ENCODE measurements at regions not wholly inside any gene's neighbourhood (a gene's known extent, or its start where the extent isn't known, plus 50 kb on each side); places are given as distances from the start of the nearest gene placed in this dataset.

GRCh38 chr4:120481756-120482155, 415.1 kb upstream of the MAD2L1 start:
- no peak overlapping the region for H3K14ac ChIP-seq (ENCODE audit: insufficient read depth, low read length)
- H3T11ph ChIP-seq (ENCODE audit: low read length) = no peak overlapping the region
- H3K23ac ChIP-seq (ENCODE audit: insufficient read length, low read depth, low read length) = no peak overlapping the region
- no peak overlapping the region for H2AK5ac ChIP-seq (ENCODE audit: insufficient read length, low read length)
- no peak overlapping the region for H3K4me3 Mint-ChIP-seq
- H3K4me1 Mint-ChIP-seq = no peaks in the 10 kb centered on the region
- H3K79me1 ChIP-seq (ENCODE audit: insufficient read depth, low read depth, low read length, poor library complexity, severe bottlenecking) = no peaks in the 10 kb centered on the region
- no peak overlapping the region for H3K4ac ChIP-seq (ENCODE audit: low read depth, low read length)
- no peak overlapping the region for H2BK20ac ChIP-seq (ENCODE audit: low read depth, low read length, poor library complexity, severe bottlenecking)
- no peak overlapping the region for H4K91ac ChIP-seq (ENCODE audit: insufficient read length, low read depth, low read length)
- no peak overlapping the region for H2AFZ ChIP-seq (ENCODE audit: low read length)
- no peaks in the 10 kb centered on the region for H3K79me2 ChIP-seq (ENCODE audit: insufficient read depth, low read length)
- no peak overlapping the region for H3K27ac ChIP-seq (ENCODE audit: insufficient read length, low read depth, low read length)
- no peak overlapping the region for H4K5ac ChIP-seq (ENCODE audit: insufficient read length, low read depth, low read length)
- H3K4me1 ChIP-seq (ENCODE audit: insufficient read depth, low read length) = no peaks in the 10 kb centered on the region
- peaks cover 2% of the 10 kb centered on the region in 2 experiments; a peak in 3 of 5 replicates for H3K9me3 Mint-ChIP-seq
- H2BK12ac ChIP-seq (ENCODE audit: insufficient read length, low read depth, low read length) = no peak overlapping the region
- no peak overlapping the region for H3K56ac ChIP-seq (ENCODE audit: insufficient read length, low read depth, low read length)
- no peak overlapping the region for H3K18ac ChIP-seq (ENCODE audit: insufficient read length, low read depth, low read length)
- H4K8ac ChIP-seq (replicated peaks; ENCODE audit: insufficient read length, low read depth, low read length) = no peak overlapping the region
- H3K4me2 ChIP-seq (ENCODE audit: insufficient read depth, insufficient read length, low read length) = no peak overlapping the region
- no peaks in the 10 kb centered on the region for H3K23me2 ChIP-seq (ENCODE audit: insufficient read length, low read depth, low read length, poor library complexity, severe bottlenecking)
- H3K9ac ChIP-seq (ENCODE audit: extremely low read depth, insufficient read length, low read length) = no peak overlapping the region
- H2BK15ac ChIP-seq (ENCODE audit: low read depth, low read length) = no peak overlapping the region
- WGBS (ENCODE audit: extremely low coverage, insufficient read length, low lambda C conversion rate) = no CpG with 5 or more reads among the region's 3 CpGs
- no peak overlapping the region for H3K27ac Mint-ChIP-seq
- no peak for DNase-seq
- TF ChIP-seq, protein P1, sequence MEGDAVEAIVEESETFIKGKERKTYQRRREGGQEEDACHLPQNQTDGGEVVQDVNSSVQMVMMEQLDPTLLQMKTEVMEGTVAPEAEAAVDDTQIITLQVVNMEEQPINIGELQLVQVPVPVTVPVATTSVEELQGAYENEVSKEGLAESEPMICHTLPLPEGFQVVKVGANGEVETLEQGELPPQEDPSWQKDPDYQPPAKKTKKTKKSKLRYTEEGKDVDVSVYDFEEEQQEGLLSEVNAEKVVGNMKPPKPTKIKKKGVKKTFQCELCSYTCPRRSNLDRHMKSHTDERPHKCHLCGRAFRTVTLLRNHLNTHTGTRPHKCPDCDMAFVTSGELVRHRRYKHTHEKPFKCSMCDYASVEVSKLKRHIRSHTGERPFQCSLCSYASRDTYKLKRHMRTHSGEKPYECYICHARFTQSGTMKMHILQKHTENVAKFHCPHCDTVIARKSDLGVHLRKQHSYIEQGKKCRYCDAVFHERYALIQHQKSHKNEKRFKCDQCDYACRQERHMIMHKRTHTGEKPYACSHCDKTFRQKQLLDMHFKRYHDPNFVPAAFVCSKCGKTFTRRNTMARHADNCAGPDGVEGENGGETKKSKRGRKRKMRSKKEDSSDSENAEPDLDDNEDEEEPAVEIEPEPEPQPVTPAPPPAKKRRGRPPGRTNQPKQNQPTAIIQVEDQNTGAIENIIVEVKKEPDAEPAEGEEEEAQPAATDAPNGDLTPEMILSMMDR (conservative IDR thresholded peaks at IDR 0.05) = no peak
- H3K27me3 ChIP-seq (ENCODE audit: insufficient read depth, low read length) = no peaks in the 10 kb centered on the region
- no peaks in the 10 kb centered on the region for H3K36me3 Mint-ChIP-seq (ENCODE audit: insufficient read depth in 1 of 3, low read depth in 3 of 3)
- H2BK5ac ChIP-seq (ENCODE audit: insufficient read length, low read length) = no peak overlapping the region
- H4K20me1 ChIP-seq (ENCODE audit: control insufficient read depth, insufficient read depth, insufficient read length) = no peaks in the 10 kb centered on the region
- no peak overlapping the region for H2BK120ac ChIP-seq (ENCODE audit: low read depth, low read length, poor library complexity, severe bottlenecking)
- H3K9me3 ChIP-seq (ENCODE audit: control insufficient read depth, low read depth, low read length) = no peaks in the 10 kb centered on the region
- H3K27me3 Mint-ChIP-seq (ENCODE audit: low read depth) = no peaks in the 10 kb centered on the region

All from H9 (cell line).